ENCODE measurements at regions not wholly inside any gene's neighbourhood (a gene's known extent, or its start where the extent isn't known, plus 50 kb on each side); places are given as distances from the start of the nearest gene placed in this dataset.

DNA sequence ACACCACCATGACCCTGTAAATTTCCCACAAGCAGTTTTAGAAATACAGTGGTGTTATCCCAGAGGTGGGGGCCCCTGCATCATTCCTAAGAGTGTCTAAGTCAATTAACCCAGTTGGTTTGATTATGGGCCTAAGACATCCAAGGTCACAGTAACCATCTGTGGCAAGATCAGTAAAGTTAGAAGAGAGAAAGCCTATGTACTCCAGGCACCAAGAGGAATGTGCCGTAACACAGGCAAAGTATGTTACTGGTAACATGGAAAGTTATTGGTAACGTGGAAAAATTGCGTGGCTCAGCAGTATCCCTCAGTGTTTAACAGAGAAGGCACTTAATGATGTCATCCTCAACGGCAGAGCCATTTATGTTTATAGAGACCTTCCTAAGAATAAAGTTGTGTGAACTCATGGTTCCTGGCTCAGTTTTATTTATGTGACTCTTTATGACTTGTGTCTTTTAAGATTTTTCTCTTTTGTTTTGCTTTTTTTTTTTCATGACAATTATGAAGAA lies 144.1 kb upstream of the RASGRP1 start:
- H3K4me3 ChIP-seq (ENCODE audit: control insufficient read depth, low read depth, low read length) = no peak overlapping the region
- TF ChIP-seq, protein P1, sequence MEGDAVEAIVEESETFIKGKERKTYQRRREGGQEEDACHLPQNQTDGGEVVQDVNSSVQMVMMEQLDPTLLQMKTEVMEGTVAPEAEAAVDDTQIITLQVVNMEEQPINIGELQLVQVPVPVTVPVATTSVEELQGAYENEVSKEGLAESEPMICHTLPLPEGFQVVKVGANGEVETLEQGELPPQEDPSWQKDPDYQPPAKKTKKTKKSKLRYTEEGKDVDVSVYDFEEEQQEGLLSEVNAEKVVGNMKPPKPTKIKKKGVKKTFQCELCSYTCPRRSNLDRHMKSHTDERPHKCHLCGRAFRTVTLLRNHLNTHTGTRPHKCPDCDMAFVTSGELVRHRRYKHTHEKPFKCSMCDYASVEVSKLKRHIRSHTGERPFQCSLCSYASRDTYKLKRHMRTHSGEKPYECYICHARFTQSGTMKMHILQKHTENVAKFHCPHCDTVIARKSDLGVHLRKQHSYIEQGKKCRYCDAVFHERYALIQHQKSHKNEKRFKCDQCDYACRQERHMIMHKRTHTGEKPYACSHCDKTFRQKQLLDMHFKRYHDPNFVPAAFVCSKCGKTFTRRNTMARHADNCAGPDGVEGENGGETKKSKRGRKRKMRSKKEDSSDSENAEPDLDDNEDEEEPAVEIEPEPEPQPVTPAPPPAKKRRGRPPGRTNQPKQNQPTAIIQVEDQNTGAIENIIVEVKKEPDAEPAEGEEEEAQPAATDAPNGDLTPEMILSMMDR (conservative IDR thresholded peaks at IDR 0.05; ENCODE audit: control insufficient read depth, insufficient read depth, low read depth, low read length) = no peak
- DNase-seq (ENCODE audit: low read depth) = no peak

DNA sequence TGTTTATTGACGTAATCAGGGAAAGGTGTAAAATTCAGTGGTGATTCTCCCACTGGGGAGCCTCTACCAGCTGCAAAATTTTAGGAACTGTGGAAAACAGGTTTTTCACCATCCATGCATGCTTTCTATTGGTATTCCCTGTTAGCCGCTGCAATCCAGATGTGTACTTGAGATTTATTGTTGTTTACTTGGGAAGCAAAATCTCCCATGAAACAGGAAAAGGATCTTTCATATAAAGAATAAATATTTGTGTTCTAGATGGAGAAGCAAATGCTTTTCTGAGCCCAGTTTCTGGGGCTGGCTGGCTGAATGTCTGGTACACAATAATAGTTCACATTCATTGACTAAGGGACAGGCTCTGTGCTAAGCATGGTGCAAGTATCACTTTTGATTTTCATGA lies 144.6 kb upstream of the RASGRP1 start:
- DNase-seq (ENCODE audit: low read depth) = no peak
- no peak overlapping the region for H3K4me3 ChIP-seq (ENCODE audit: control insufficient read depth, low read depth, low read length)
- TF ChIP-seq, protein P1 (conservative IDR thresholded peaks at IDR 0.05; ENCODE audit: control insufficient read depth, insufficient read depth, low read depth, low read length) = no peak

DNA sequence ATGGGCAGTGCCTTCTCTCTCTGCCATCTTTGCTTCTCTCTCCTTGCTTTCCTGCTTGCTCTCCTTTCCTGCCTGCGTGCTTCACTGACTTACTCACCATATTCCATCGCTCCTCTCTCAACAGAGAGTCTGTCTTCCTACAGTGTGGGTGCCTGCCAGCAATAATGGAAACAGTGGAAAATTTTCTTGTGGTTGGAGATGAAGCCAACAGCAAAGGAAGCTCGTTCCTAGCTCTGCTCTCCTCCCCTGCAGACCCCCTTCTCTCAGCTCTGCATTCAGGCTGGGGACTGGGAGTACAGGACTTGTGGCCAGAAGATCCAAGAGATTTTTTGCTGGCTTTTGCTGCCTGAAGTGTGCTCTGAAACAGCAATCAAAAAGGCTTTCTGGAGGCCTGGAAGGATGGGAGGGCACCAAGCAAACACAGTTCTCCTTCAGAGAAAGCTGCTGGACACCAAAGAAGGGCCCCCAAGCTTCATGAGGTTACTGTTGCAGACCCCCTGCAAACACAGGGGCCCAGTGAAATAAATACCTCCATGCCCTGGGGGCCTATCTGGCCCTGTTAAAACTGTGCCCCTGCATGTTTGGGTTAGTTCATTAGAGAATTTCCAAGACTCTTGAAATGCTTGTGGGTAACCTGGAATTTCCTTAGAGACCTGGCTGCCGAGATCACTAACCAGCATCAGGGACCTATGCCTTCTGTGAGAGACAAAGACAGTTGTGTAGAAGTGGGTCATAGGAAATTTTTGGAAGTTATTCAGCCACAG lies 149.9 kb upstream of the RASGRP1 start:
- TF ChIP-seq, protein P1 (conservative IDR thresholded peaks at IDR 0.05; ENCODE audit: control insufficient read depth, insufficient read depth, low read depth, low read length) = no peak
- no peak overlapping the region for H3K4me3 ChIP-seq (ENCODE audit: control insufficient read depth, low read depth, low read length)
- DNase-seq (ENCODE audit: low read depth) = peak; percentile 78

DNA sequence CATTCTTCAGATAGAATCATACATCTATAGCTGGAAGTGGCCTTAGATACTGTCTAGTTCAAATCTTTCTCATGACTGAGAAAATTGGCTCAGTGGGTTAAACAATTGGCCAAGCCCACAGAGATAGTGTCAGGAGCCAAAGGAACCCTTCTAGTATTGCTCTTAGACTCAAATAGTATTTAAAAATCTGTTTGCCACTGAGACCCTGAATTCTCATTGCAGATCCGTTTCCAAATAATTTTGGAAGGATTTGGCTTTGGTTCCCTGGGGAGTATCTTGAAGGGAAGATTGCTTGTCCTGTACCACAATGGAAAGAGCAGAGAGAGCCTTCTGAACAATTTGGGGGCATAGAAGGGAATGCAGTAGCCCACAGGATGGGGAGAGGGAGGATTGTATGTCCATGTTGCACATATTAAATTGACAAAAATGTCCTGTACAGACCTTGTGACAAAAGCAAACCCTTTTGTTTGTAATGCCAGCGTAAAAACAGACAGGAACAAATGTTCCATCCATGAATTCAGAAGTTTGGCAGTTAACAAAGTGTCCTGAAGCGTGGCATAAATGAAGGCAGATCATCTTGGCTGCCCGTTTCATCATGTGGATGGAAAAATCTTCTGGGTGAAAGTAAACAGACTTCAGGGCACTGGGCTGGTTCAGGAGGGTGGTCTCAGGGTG lies 156.4 kb upstream of the RASGRP1 start:
- TF ChIP-seq, protein P1 (conservative IDR thresholded peaks at IDR 0.05; ENCODE audit: control insufficient read depth, insufficient read depth, low read depth, low read length) = no peak
- no peak overlapping the region for H3K4me3 ChIP-seq (ENCODE audit: control insufficient read depth, low read depth, low read length)
- DNase-seq (ENCODE audit: low read depth) = no peak

DNA sequence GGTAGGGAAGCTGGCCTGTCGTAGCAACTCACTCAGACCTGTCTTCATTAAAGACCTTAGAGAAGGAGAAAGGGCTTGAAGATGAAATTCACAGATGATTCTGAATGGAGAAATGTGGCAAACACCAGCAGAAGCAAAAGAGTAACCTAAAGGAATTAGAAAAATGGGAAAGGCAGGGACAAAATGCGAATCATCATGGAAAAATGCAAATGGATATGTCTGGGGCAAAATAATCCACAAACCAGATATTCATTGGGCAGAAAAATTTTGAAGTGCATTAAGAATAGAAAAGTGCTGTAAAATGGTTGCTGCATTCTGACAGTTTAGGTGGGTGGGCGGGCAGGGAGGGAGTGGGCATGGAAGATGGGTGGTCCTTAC lies 156.9 kb upstream of the RASGRP1 start:
- no peak for DNase-seq (ENCODE audit: low read depth)
- TF ChIP-seq, protein P1 (conservative IDR thresholded peaks at IDR 0.05; ENCODE audit: control insufficient read depth, insufficient read depth, low read depth, low read length) = no peak

DNA sequence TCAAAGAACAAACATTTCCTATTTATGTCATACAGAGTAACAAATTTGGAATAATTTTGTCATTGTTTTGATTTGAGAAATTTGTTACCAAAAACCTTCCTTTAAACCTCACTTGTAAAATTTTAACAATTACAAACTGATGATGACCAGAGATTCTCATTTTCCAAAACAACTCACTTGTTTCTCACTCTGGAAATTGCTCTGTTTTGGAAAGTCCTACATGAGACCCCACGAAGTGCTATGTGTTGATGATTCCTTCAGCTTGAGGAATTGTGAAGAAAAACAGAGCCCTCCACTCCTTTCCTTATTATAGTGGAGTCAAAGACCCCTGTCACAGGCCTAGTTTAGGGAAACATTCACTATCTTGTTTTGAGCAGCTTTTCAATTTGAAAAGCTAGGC lies 157.6 kb upstream of the RASGRP1 start:
- TF ChIP-seq, protein P1 (conservative IDR thresholded peaks at IDR 0.05; ENCODE audit: control insufficient read depth, insufficient read depth, low read depth, low read length) = no peak

More for the DNA sequence above, 156.9 kb upstream of the RASGRP1 start:
- no peak overlapping the region for H3K4me3 ChIP-seq (ENCODE audit: control insufficient read depth, low read depth, low read length)

More for the DNA sequence above, 157.6 kb upstream of the RASGRP1 start:
- no peak for DNase-seq (ENCODE audit: low read depth)
- H3K4me3 ChIP-seq (ENCODE audit: control insufficient read depth, low read depth, low read length) = no peak overlapping the region
